Smooth muscle cell (in vitro differentiated cells): ENCODE measurements at regions not wholly inside any gene's neighbourhood (a gene's known extent, or its start where the extent isn't known, plus 50 kb on each side); places are given as distances from the start of the nearest gene placed in this dataset.

Experiments
- DNase-seq: peaks from one replicate; lab custom pipeline; 2025; ENCODE audit not compliant: unreplicated experiment; lab: John Stamatoyannopoulos, UW
- H2AFZ ChIP-seq: fragments of 200-600 bp; sonication (generic); 2 replicates; pipeline ENCODE4 v1.6.0; 2016; ENCODE audit warnings: antibody characterized with exemption, low read depth, mild to moderate bottlenecking
- H3F3A ChIP-seq: fragments of 200-600 bp; sonication (generic); 2 replicates; pipeline ENCODE4 v1.6.0; 2017; ENCODE audit warnings: antibody characterized with exemption, low read depth
- H3K27ac ChIP-seq: fragments of 200-600 bp; sonication (generic); 2 replicates; pipeline ENCODE4 v1.5.1; 2016; ENCODE audit warnings: low read depth, mild to moderate bottlenecking
- H3K27me3 ChIP-seq: fragments of 200-600 bp; sonication (generic); 2 replicates; pipeline ENCODE4 v1.6.1; 2016; ENCODE audit warnings: low read depth, mild to moderate bottlenecking
- H3K36me3 ChIP-seq: fragments of 200-600 bp; sonication (generic); 2 replicates; pipeline ENCODE4 v1.5.1; 2016; ENCODE audit warnings: low read depth
- H3K4me1 ChIP-seq: fragments of 200-600 bp; sonication (generic); 2 replicates; pipeline ENCODE4 v1.5.1; 2016; ENCODE audit warnings: low read depth
- H3K4me2 ChIP-seq: fragments of 200-600 bp; sonication (generic); 2 replicates; pipeline ENCODE4 v1.6.0; 2016; ENCODE audit warnings: mild to moderate bottlenecking
- H3K4me3 ChIP-seq: fragments of 200-600 bp; sonication (generic); 2 replicates; pipeline ENCODE4 v1.5.1; 2016; ENCODE audit warnings: mild to moderate bottlenecking
- H3K79me2 ChIP-seq: fragments of 200-600 bp; sonication (generic); 2 replicates; pipeline ENCODE4 v1.6.0; 2016; ENCODE audit warnings: low read depth, mild to moderate bottlenecking
- H3K9ac ChIP-seq: fragments of 200-600 bp; sonication (generic); 2 replicates; pipeline ENCODE4 v1.6.0; 2016; ENCODE audit warnings: low read depth
- H3K9me3 ChIP-seq: fragments of 200-600 bp; sonication (generic); replicated peaks from 2 replicates; pipeline ENCODE4 v1.5.1; 2016; ENCODE audit warnings: low read depth
- H4K20me1 ChIP-seq: fragments of 200-600 bp; sonication (generic); 2 replicates; pipeline ENCODE4 v1.6.0; 2016; ENCODE audit warnings: low read depth
- WGBS: methylation state at CpG from one replicate; pipeline ENCODE4 v1.1.7; 2016; ENCODE audit warnings: low lambda C conversion rate; 5-methylcytosine and 5-hydroxymethylcytosine counted together
- TF ChIP-seq, protein P1 (sequence below): fragments of 200-600 bp; sonication (generic); IDR thresholded peaks from 2 replicates; pipeline ENCODE4 v1.5.1; 2017; ENCODE audit warnings: borderline replicate concordance, mild to moderate bottlenecking, antibody characterized with exemption; ENCODE audit not compliant: insufficient read depth, poor library complexity, severe bottlenecking

DNA sequence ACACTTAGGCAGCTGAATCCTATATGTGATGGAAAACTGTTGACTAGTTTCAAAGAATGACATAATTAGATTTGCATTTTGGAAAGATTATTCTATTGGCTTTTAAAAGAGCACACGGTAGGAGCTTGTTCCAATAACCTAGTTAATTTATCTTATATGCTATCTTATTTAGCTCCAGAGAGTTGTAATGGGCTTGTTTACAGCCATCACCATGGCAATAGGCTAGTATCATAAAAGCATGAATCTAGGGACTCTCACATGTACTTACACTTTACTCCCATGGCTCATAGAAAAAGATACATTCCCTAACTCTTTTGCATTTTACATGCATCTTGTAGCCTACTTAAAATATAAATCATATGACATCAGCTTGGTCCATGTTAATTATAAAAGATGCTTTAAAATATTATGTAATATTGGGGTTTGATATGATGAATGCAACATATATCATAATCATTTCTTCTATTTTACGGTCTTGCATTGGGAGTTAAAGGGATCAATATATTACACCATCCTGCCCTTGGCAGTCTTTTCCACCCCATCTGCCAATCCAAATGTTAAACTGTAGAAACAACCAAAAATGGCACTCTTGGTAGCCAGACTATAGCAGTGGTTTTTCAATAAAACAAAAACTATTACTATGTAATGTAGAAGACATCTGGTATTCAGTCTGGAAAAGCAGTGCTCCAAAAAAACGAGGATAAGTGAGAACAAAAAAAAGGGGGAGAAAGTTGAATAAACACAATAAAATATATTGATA lies 2254.0 kb downstream of the LRRC4C start:
- H3K4me3 ChIP-seq = no peak overlapping the region
- DNase-seq = no peak
- H4K20me1 ChIP-seq = no peaks in the 10 kb centered on the region
- no peaks in the 10 kb centered on the region for H3K9me3 ChIP-seq
- 81% methylated on average over 3 of the region's 3 CpGs for whole genome bisulfite sequencing
- TF ChIP-seq, protein P1, sequence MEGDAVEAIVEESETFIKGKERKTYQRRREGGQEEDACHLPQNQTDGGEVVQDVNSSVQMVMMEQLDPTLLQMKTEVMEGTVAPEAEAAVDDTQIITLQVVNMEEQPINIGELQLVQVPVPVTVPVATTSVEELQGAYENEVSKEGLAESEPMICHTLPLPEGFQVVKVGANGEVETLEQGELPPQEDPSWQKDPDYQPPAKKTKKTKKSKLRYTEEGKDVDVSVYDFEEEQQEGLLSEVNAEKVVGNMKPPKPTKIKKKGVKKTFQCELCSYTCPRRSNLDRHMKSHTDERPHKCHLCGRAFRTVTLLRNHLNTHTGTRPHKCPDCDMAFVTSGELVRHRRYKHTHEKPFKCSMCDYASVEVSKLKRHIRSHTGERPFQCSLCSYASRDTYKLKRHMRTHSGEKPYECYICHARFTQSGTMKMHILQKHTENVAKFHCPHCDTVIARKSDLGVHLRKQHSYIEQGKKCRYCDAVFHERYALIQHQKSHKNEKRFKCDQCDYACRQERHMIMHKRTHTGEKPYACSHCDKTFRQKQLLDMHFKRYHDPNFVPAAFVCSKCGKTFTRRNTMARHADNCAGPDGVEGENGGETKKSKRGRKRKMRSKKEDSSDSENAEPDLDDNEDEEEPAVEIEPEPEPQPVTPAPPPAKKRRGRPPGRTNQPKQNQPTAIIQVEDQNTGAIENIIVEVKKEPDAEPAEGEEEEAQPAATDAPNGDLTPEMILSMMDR = no peak
- no peaks in the 10 kb centered on the region for H3K79me2 ChIP-seq
- no peaks in the 10 kb centered on the region for H3K36me3 ChIP-seq
- no peak overlapping the region for H3K27ac ChIP-seq
- H3F3A ChIP-seq = no peaks in the 10 kb centered on the region
- H2AFZ ChIP-seq = no peak overlapping the region
- H3K9ac ChIP-seq = no peak overlapping the region
- H3K4me2 ChIP-seq = no peak overlapping the region
- no peaks in the 10 kb centered on the region for H3K4me1 ChIP-seq
- H3K27me3 ChIP-seq = no peaks in the 10 kb centered on the region

DNA sequence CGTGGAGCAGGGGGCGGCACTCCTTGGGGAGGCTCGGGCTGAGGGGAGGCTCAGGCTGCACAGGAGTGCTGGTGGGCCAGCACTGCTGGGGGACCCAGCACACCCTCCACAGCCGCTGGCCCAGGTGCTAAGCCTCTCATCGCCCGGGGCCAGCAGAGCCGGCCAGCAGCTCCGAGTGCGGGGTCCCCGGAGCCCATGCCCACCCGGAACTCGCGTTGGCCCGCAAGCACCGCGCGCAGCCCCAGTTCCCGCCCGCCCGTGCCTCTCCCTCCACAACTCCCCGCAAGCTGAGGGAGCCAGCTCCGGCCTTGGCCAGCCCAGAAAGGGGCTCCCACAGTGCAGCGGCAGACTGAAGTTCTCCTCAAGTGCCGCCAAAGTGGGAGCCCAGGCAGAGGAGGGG lies 2266.8 kb downstream of the LRRC4C start:
- TF ChIP-seq, protein P1 = no peak
- Histone ChIP-seq H3K4me2 (no peak overlapping the region), H4K20me1 (no peaks in the 10 kb centered on the region), H3F3A (no peaks in the 10 kb centered on the region), H3K36me3 (no peaks in the 10 kb centered on the region), H3K9me3 (no peaks in the 10 kb centered on the region), H3K4me1 (no peaks in the 10 kb centered on the region), H3K4me3 (no peak overlapping the region), H3K79me2 (no peaks in the 10 kb centered on the region), H3K9ac (no peak overlapping the region), H3K27me3 (no peaks in the 10 kb centered on the region), H2AFZ (no peak overlapping the region), H3K27ac (no peak overlapping the region)
- DNase-seq = no peak
- WGBS = 97% methylated on average over 12 of the region's 24 CpGs

DNA sequence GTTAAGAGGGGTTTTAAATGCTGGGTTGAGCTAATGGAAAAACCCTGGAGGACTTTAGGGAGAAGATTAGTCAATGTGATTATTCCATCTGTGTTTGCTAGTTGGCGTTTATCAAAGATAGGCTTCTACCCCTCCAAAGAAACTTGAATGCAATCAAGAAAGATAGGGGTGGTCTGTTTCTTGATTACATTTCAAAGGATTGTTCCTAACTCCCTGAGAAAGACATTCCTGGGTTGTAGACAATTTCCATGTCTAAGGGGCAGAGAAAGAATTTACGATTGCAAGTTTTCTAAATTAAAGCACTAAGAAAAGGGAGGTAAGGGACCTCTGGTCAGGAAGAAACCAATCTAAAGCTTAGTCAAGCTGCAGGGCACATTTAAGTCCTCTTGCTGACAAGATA lies 2268.7 kb downstream of the LRRC4C start:
- Histone ChIP-seq H3K9me3 (no peaks in the 10 kb centered on the region), H3F3A (no peaks in the 10 kb centered on the region), H3K27me3 (no peaks in the 10 kb centered on the region), H3K4me2 (no peak overlapping the region), H3K79me2 (no peaks in the 10 kb centered on the region), H3K27ac (no peak overlapping the region), H3K4me1 (no peaks in the 10 kb centered on the region), H4K20me1 (no peaks in the 10 kb centered on the region), H3K9ac (no peak overlapping the region), H3K4me3 (no peak overlapping the region), H2AFZ (peak overlapping the region; percentile 69), H3K36me3 (no peaks in the 10 kb centered on the region)
- DNase-seq = no peak
- WGBS = 34% methylated on average over 2 of the region's 2 CpGs
- TF ChIP-seq, protein P1 = no peak

DNA sequence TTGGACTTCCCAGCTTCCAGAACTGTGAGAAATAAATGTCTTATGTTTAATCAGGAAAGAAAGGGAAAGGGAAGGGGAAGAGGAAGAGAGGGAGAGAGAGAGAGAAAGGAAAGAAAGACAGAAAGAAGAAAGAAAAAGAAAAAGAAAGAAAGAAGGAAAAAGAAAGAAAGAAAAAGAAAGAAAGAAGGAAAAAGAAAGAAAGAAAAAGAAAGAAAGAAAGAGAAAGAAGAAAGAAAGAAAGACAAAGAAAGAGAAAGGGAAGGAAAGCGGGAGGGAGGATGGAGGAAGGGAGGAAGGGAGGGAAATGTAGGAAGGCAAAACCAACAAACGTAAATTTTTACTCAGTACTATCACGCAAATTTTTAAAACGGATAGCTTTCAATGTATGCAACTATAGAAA lies 2281.8 kb downstream of the LRRC4C start:
- no peak overlapping the region for H3K4me2 ChIP-seq
- DNase-seq = no peak
- H2AFZ ChIP-seq = no peak overlapping the region
- TF ChIP-seq, protein P1 = no peak
- WGBS = 83% methylated on average over 4 of the region's 4 CpGs
- no peak overlapping the region for H3K4me3 ChIP-seq
- H3K4me1 ChIP-seq = no peaks in the 10 kb centered on the region
- no peaks in the 10 kb centered on the region for H3K36me3 ChIP-seq
- H3K27me3 ChIP-seq = no peaks in the 10 kb centered on the region
- no peaks in the 10 kb centered on the region for H3K79me2 ChIP-seq
- no peaks in the 10 kb centered on the region for H3K9me3 ChIP-seq
- H3K9ac ChIP-seq = no peak overlapping the region
- H3F3A ChIP-seq = no peaks in the 10 kb centered on the region
- H4K20me1 ChIP-seq = no peaks in the 10 kb centered on the region
- no peak overlapping the region for H3K27ac ChIP-seq
